GM12873 (cell line): ENCODE measurements at regions not wholly inside any gene's neighbourhood (a gene's known extent, or its start where the extent isn't known, plus 50 kb on each side); places are given as distances from the start of the nearest gene placed in this dataset.

Experiments
- CTCF ChIP-seq: IDR thresholded peaks from 2 replicates; pipeline ENCODE4 v1.5.1; 2012; ENCODE audit warnings: low read depth, mild to moderate bottlenecking, moderate library complexity, low read length, control low read depth; ENCODE audit not compliant: insufficient read depth; ENCODE audit errors: missing control alignments

- TF ChIP-seq CTCF, result no peak
Observed at GRCh38 chr11:29538339-29539036, 478.3 kb downstream of the KCNA4 start.

GRCh38 chr11:29534836-29535235 is 482.0 kb downstream of the KCNA4 start:
- TF ChIP-seq CTCF, result no peak

- no peak for TF ChIP-seq CTCF
Observed at GRCh38 chr11:29530961-29531360, 485.9 kb downstream of the KCNA4 start.

DNA sequence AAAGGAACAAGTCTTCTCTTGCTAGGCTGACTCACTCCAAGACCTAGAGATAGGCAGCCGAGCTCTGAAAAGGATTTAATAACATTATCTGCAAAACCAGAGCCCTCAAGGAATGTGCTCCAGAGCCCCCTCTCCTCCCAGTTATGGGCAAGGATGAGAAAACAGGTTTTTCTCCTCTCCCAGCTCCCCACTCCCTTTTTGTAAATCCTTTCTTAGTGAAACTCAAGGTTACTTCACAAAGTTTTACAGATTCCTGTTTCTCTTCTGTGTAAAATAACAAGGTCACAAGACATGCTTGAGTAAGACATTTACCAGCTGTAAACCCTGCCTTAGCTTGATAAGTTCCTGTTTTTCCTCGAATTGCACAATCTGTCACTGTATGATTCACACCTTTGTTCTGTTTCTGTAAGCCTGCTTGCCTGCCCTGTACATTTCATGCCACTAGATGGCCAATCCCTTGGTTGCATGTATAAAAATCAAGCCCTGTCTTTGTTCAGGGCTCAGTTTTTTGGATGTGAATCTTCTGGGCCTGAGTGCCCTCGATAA is 489.4 kb downstream of the KCNA4 start:
- peak; percentile 48 for TF ChIP-seq CTCF

DNA sequence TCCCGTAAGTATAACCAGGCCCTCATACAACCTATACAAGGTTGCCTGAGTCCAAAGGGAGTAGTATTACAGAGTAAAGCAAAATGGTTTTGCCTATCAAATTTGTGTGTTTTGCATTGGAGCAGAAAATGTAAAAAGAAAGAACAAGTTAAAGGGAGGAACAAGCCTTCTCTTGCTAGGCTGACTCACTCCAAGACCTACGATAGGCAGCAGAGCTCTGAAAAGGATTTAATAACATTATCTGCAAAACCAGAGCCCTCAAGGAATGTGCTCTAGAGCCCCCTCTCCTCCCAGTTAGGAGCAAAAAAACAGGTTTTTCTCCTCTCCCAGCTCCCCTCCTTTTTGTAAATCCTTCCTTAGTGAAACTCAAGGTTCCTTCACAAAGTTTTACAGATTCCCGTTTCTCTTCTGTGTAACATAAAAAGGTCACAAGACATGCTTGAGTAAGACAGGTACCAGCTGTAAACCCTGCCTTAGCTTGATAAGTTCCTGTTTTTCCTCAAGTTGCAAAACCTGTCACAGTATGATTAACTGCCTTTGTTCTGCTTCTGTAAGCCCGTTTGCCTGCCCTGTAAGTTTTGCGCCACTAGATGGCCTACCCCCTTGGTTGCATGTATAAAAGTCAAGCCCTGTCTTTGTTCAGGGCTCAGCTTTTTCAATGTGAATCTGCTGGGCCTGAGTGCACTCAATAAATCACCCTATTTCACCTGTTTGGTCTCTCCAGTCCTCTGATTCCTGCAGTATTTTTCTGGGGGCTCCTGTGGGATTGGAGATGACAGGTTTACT is 498.2 kb downstream of the KCNA4 start:
- peak; percentile 40 for TF ChIP-seq CTCF

- no peak for TF ChIP-seq CTCF
Observed at GRCh38 chr11:29511394-29511793, 505.4 kb downstream of the KCNA4 start.

GRCh38 chr11:29507376-29507775 is 509.5 kb downstream of the KCNA4 start:
- no peak for TF ChIP-seq CTCF
